ENCODE measurements at regions not wholly inside any gene's neighbourhood (a gene's known extent, or its start where the extent isn't known, plus 50 kb on each side); places are given as distances from the start of the nearest gene placed in this dataset.

GRCh38 chr16:76748461-76749348, 442.3 kb upstream of the MON1B start:
- Histone ChIP-seq H3K4me3 (ENCODE audit: low read length) (no peak overlapping the region), H3K9me3 (ENCODE audit: control insufficient read depth, low read length) (no peaks in the 10 kb centered on the region), H3K4me1 (ENCODE audit: control insufficient read depth, insufficient read depth, low read length) (no peaks in the 10 kb centered on the region), H3K27me3 (ENCODE audit: control insufficient read depth, insufficient read depth, low read length, poor library complexity, severe bottlenecking) (no peaks in the 10 kb centered on the region), H3K9ac (ENCODE audit: extremely low read depth, low read length, poor library complexity, severe bottlenecking) (no peak overlapping the region), H3K36me3 (ENCODE audit: control insufficient read depth, insufficient read depth, low read length) (no peaks in the 10 kb centered on the region), H3K27ac (ENCODE audit: low read depth, low read length) (no peak overlapping the region)
- no peak for DNase-seq
- no peak overlapping the region for H3K27ac Mint-ChIP-seq
- H3K9me3 Mint-ChIP-seq = no peaks in the 10 kb centered on the region
- no peak overlapping the region for H3K4me3 Mint-ChIP-seq
- no peaks in the 10 kb centered on the region for H3K27me3 Mint-ChIP-seq (ENCODE audit: insufficient read depth)
- no peak for TF ChIP-seq CTCF (conservative IDR thresholded peaks at IDR 0.05)
- H3K4me1 Mint-ChIP-seq = peaks cover 9% of the 10 kb centered on the region
- WGBS, 2 experiments (ENCODE audit: insufficient coverage in 1 of 2, insufficient read length in 1 of 2) = 90 to 100% methylated on average over 2 to 3 of the region's 3 CpGs
- no peaks in the 10 kb centered on the region for H3K36me3 Mint-ChIP-seq (ENCODE audit: low read depth)

GRCh38 chr16:76749780-76750375, 441.1 kb upstream of the MON1B start:
- 89% methylated on average over 3 of the region's 3 CpGs; no CpG with 5 or more reads in 1 of the 2 experiments for WGBS, 2 experiments (ENCODE audit: insufficient coverage in 1 of 2, insufficient read length in 1 of 2)
- no peak overlapping the region for H3K9ac ChIP-seq (ENCODE audit: extremely low read depth, low read length, poor library complexity, severe bottlenecking)
- Mint-ChIP-seq H3K4me1 (peaks cover 9% of the 10 kb centered on the region), H3K4me3 (no peak overlapping the region), H3K36me3 (ENCODE audit: low read depth) (no peaks in the 10 kb centered on the region), H3K27me3 (ENCODE audit: insufficient read depth) (no peaks in the 10 kb centered on the region), H3K9me3 (no peaks in the 10 kb centered on the region), H3K27ac (no peak overlapping the region)
- no peaks in the 10 kb centered on the region for H3K4me1 ChIP-seq (ENCODE audit: control insufficient read depth, insufficient read depth, low read length)
- no peak for DNase-seq
- no peak overlapping the region for H3K4me3 ChIP-seq (ENCODE audit: low read length)
- TF ChIP-seq CTCF (conservative IDR thresholded peaks at IDR 0.05) = no peak
- H3K27ac ChIP-seq (ENCODE audit: low read depth, low read length) = no peak overlapping the region
- no peaks in the 10 kb centered on the region for H3K9me3 ChIP-seq (ENCODE audit: control insufficient read depth, low read length)
- no peaks in the 10 kb centered on the region for H3K36me3 ChIP-seq (ENCODE audit: control insufficient read depth, insufficient read depth, low read length)
- no peaks in the 10 kb centered on the region for H3K27me3 ChIP-seq (ENCODE audit: control insufficient read depth, insufficient read depth, low read length, poor library complexity, severe bottlenecking)

- Mint-ChIP-seq H3K4me1 (peaks cover 3% of the 10 kb centered on the region), H3K27me3 (ENCODE audit: insufficient read depth) (no peaks in the 10 kb centered on the region), H3K27ac (no peak overlapping the region), H3K9me3 (peaks cover 7% of the 10 kb centered on the region), H3K4me3 (no peak overlapping the region), H3K36me3 (ENCODE audit: low read depth) (no peaks in the 10 kb centered on the region)
- TF ChIP-seq CTCF (conservative IDR thresholded peaks at IDR 0.05) = no peak
- H3K4me3 ChIP-seq (ENCODE audit: low read length) = no peak overlapping the region
- no peak for DNase-seq
- no peaks in the 10 kb centered on the region for H3K36me3 ChIP-seq (ENCODE audit: control insufficient read depth, insufficient read depth, low read length)
- H3K27ac ChIP-seq (ENCODE audit: low read depth, low read length) = no peak overlapping the region
- H3K9me3 ChIP-seq (ENCODE audit: control insufficient read depth, low read length) = no peaks in the 10 kb centered on the region
- no peaks in the 10 kb centered on the region for H3K27me3 ChIP-seq (ENCODE audit: control insufficient read depth, insufficient read depth, low read length, poor library complexity, severe bottlenecking)
- WGBS, 2 experiments (ENCODE audit: insufficient coverage in 1 of 2, insufficient read length in 1 of 2) = 86 to 93% methylated on average over 3 of the region's 3 CpGs
- H3K9ac ChIP-seq (ENCODE audit: extremely low read depth, low read length, poor library complexity, severe bottlenecking) = no peak overlapping the region
- H3K4me1 ChIP-seq (ENCODE audit: control insufficient read depth, insufficient read depth, low read length) = no peaks in the 10 kb centered on the region
These were observed 435.5 kb upstream of the MON1B start for GRCh38 chr16:76755496-76755895.
